Right ventricle myocardium superior (tissue), 1 donor: ENCODE measurements at regions not wholly inside any gene's neighbourhood (a gene's known extent, or its start where the extent isn't known, plus 50 kb on each side); places are given as distances from the start of the nearest gene placed in this dataset.
"Not testable (repeated sequence)": the region's sequence is repeated elsewhere in the genome, so short reads cannot be mapped to it uniquely, and the experiment has no call there.

Experiments used
- ATAC-seq: fragments of 200-7000 bp; cut with Tn5 transposase; one replicate; pipeline ENCODE4 v1.9.1; 2020; ENCODE audit warnings: mild to moderate bottlenecking; ENCODE audit not compliant: poor library complexity
- DNase-seq: peaks from one replicate; pipeline ENCODE4 v3.0.0-alpha.2; 2020
- intact Hi-C: fragments of 100-400 bp; cut with DNase I; formaldehyde crosslinking; loops from one replicate; pipeline ENCODE4 v1.11.2; 2022
- donor health status: DM: no; HTN: yes; CAD: no; lungs with severe emphysema.

GRCh38 chr14:19163891-19164290 is 196.7 kb downstream of the POTEM start:
- ATAC-seq, DNase-seq, intact Hi-C loops: not testable (repeated sequence)

GRCh38 chr14:19164426-19164825 is 197.2 kb downstream of the POTEM start:
- ATAC-seq, intact Hi-C loops, DNase-seq: not testable (repeated sequence)

- DNase-seq, intact Hi-C loops, ATAC-seq: not testable (repeated sequence)
Observed at GRCh38 chr14:19166056-19166455, 198.8 kb downstream of the POTEM start.

- ATAC-seq, DNase-seq, intact Hi-C loops: not testable (repeated sequence)
Observed at GRCh38 chr14:19167454-19168190, 200.4 kb downstream of the POTEM start.

GRCh38 chr14:19168261-19168660 is 201.0 kb downstream of the POTEM start:
- intact Hi-C loops, DNase-seq, ATAC-seq: not testable (repeated sequence)

- DNase-seq, intact Hi-C loops, ATAC-seq: not testable (repeated sequence)
Observed at GRCh38 chr14:19169561-19170362, 202.5 kb downstream of the POTEM start.

- ATAC-seq, intact Hi-C loops, DNase-seq: not testable (repeated sequence)
Observed at GRCh38 chr14:19172745-19173144, 205.5 kb downstream of the POTEM start.

DNA sequence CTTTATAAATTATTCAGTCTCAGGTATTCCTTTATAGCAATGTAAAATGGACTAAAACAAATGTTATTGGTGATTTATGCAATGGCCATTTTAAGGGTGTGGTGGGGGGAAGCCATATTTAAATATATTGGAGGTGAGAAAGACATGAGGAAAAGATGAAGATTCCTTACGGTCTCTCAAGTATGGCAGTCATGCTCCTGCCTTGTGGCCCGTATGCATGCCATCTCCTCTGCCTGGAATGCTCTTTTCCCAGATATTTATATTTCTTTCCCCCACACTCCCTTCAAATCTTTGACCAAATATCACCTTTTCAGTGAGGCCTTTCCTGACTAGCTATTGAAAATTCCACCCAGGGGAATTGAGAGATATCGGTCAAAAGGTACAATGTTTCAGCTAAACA is 206.0 kb downstream of the POTEM start:
- ATAC-seq, intact Hi-C loops, DNase-seq: not testable (repeated sequence)

- DNase-seq, ATAC-seq, intact Hi-C loops: not testable (repeated sequence)
Observed at GRCh38 chr14:19177435-19177834, 210.2 kb downstream of the POTEM start.

DNA sequence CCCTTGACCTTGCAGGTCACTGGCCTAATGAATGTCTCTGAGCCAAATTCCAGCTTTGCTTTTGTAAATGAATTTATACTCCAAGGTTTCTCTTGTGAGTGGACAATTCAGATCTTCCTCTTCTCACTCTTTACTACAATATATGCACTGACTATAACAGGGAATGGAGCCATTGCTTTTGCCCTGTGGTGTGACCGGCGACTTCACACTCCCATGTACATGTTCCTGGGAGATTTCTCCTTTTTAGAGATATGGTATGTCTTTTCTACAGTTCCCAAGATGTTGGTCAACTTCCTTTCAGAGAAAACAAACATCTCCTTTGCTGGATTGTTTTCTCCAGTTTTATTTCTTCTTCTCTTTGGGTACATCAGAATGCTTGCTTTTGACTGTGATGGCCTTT is 213.1 kb downstream of the POTEM start:
- intact Hi-C loops, ATAC-seq: not testable (repeated sequence)

DNA sequence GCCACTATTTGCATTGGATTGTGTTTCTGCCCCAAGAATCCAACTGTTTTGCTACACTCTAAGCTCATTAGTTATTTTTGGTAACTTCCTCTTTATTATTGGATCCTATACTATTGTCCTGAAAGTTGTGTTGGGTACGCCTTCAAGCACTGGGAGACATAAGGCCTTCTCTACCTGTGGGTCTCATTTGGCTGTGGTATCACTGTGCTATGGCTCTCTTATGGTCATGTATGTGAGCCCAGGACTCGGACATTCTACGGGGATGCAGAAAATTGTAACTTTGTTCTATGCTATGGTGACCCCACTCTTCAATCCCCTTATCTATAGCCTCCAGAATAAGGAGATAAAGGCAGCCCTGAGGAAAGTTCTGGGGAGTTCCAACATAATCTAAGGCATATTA is 213.6 kb downstream of the POTEM start:
- ATAC-seq, DNase-seq, intact Hi-C loops: not testable (repeated sequence)

More for the DNA sequence above, 213.1 kb downstream of the POTEM start:
- DNase-seq, result not testable (repeated sequence)

DNA sequence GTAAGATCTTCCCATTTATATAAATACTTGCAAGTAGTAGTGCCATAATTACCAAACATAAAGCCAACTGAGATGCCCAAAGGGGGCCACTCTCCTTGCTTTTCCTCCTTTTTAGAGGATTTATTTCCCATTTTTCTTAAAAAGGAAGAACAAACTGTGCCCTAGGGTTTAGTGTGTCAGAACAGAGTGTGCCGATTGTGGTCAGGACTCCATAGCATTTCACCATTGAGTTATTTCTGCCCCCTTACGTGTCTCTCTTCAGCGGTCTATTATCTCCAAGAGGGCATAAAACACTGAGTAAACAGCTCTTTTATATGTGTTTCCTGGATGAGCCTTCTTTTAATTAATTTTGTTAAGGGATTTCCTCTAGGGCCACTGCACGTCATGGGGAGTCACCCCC is 227.9 kb downstream of the POTEM start:
- ATAC-seq, DNase-seq, intact Hi-C loops: not testable (repeated sequence)

GRCh38 chr14:19197488-19198234 is 230.4 kb downstream of the POTEM start:
- DNase-seq, intact Hi-C loops, ATAC-seq: not testable (repeated sequence)

DNA sequence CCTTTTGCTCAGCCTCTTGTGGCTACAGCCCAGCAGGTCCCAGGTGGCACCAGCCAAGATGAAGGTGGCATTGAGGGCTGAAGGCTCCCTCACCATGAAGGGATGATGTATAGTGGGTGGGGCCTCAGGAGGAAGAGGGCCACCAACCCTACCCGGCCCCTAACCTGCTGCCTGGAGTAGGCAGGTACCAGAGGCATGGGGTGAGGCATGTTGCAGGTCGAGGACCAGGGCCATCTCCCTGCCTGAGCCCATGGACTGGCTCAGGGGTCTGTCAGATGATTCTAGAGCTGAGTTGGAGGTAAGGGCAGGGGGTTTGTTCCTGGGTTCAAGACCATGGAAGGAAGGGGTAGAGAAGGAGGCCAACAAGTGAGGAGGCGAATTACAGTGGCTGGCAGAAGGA is 231.1 kb downstream of the POTEM start:
- intact Hi-C loops, ATAC-seq, DNase-seq: not testable (repeated sequence)

- ATAC-seq, intact Hi-C loops, DNase-seq: not testable (repeated sequence)
Observed at GRCh38 chr14:19201394-19202052, 232.6 kb downstream of the POTEG start.

DNA sequence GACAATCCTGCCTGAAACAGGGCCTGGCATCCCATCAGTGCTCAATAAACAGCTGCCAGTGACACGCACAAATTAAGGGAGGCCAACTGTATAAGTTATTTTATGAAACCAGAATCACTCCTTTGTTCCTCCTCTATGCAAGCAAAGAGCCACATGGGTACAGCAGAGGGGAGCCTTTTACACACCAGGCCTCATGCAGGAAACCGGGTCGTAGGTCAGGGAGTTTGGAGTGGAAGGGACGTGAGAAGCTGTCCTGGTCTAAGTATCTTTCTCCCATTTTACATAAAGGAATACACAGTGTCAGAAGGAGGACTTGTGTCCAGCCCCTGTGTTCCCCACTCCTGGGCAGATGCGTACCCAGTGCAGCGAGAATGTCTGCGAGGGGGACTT is 232.1 kb downstream of the POTEG start:
- ATAC-seq, intact Hi-C loops, DNase-seq: not testable (repeated sequence)

DNA sequence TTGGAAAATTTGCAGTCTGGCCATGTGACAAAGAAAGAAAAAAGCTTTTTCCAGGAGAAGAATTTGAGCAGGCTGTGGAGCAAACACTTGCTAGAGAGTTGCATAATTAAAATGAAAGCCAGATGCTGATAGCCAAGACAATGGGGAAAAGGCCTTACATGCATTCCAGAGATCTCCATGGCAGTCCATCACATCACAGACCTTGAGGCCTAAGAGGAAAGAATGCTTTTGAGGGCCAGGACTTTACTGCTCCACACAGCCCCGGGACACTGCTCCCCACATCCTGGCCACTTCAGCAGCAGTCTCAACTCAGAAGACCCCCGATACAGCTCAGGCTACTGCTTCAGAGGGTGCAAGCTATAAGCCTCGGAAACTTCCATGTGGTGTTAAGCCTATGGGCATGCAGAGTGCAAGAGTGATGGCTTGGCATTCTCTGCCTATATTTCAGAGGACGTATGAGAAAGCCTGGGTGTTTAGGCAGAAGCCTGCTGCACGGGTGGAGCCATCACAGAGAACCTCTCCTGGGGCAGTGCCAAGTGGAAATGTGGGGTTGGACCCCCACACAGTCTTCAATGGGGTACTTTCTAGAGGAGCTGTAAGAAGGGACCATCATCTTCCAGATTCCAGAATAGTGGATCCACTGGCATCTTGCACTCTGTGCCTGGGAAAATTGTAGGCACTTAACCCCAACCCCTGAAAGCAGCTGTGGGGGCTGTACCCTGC is 230.7 kb downstream of the POTEG start:
- ATAC-seq, intact Hi-C loops, DNase-seq: not testable (repeated sequence)
